A673 (cell line): ENCODE measurements at regions not wholly inside any gene's neighbourhood (a gene's known extent, or its start where the extent isn't known, plus 50 kb on each side); places are given as distances from the start of the nearest gene placed in this dataset.

Source experiments
- EZH2 ChIP-seq: fragments of 200-600 bp; sonication (generic); IDR thresholded peaks from 2 replicates; pipeline ENCODE4 v1.6.1; 2017; ENCODE audit warnings: borderline replicate concordance, low read depth, mild to moderate bottlenecking, mixed read lengths, antibody characterized with exemption, low read length; ENCODE audit not compliant: poor library complexity, severe bottlenecking
- TF ChIP-seq, protein P1 (sequence below): fragments of 300-800, 200-600 bp; sonication (generic); conservative IDR thresholded peaks from 2 replicates; pipeline ENCODE4 v1.5.1; 2017; ENCODE audit warnings: low read depth, mild to moderate bottlenecking, antibody characterized with exemption, low read length, moderate library complexity, mixed read lengths

DNA sequence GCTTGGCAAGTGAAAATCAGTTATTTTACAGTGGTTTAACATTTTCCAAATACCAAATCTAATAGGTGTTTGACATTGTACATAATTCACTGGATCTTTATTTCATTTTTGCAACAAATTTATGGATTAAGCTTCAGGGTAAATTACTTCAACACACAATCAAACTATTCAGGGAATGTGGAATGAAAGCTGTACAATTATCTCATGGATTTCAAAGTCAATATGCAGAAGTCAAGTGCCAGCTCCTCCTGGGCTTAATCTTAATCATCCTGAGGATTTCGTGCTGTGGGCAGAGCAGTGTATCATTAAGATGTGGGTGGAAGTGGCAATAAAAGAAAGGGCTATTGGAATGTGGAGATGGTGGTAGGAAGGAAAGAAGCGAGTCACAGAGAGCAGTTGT is 548.8 kb downstream of the COL12A1 start:
- no peak for TF ChIP-seq EZH2
- TF ChIP-seq, protein P1, sequence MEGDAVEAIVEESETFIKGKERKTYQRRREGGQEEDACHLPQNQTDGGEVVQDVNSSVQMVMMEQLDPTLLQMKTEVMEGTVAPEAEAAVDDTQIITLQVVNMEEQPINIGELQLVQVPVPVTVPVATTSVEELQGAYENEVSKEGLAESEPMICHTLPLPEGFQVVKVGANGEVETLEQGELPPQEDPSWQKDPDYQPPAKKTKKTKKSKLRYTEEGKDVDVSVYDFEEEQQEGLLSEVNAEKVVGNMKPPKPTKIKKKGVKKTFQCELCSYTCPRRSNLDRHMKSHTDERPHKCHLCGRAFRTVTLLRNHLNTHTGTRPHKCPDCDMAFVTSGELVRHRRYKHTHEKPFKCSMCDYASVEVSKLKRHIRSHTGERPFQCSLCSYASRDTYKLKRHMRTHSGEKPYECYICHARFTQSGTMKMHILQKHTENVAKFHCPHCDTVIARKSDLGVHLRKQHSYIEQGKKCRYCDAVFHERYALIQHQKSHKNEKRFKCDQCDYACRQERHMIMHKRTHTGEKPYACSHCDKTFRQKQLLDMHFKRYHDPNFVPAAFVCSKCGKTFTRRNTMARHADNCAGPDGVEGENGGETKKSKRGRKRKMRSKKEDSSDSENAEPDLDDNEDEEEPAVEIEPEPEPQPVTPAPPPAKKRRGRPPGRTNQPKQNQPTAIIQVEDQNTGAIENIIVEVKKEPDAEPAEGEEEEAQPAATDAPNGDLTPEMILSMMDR, result no peak
